PC-3 (cell line): ENCODE measurements at regions not wholly inside any gene's neighbourhood (a gene's known extent, or its start where the extent isn't known, plus 50 kb on each side); places are given as distances from the start of the nearest gene placed in this dataset.

ENCODE experiments used
- ATAC-seq: fragments of 200-7000 bp; cut with Tn5 transposase; 2 replicates; pipeline ENCODE4 v1.9.1; 2020; ENCODE audit warnings: mild to moderate bottlenecking, moderate library complexity
- BruUV-seq: library from RNA; stranded (reverse); fragments of 400-500 nt; replicated peaks from 2 replicates; lab custom pipeline; 2021; lab: Mats Ljungman, UMichigan
- CTCF ChIA-PET: fragments of 300-600 bp; sonication (Branson Sonifier 250); formaldehyde crosslinking; loops from one replicate; lab custom pipeline; 2022; ENCODE audit warnings: antibody characterized with exemption; lab: Charles Lee
- POLR2A ChIA-PET: fragments of 300-600 bp; sonication (Branson Sonifier 250); formaldehyde crosslinking; loops from one replicate; lab custom pipeline; 2022; ENCODE audit warnings: antibody characterized with exemption; ENCODE audit not compliant: unreplicated experiment; lab: Charles Lee
- DNase-seq: peaks from one replicate; pipeline ENCODE4 v3.0.0-alpha.2; 2015
- H2AFZ ChIP-seq: fragments of 300-600 bp; sonication (generic); 2 replicates; pipeline ENCODE4 v1.6.0; 2016; ENCODE audit warnings: antibody characterized with exemption, low read length
- H3F3A ChIP-seq: fragments of 300-600 bp; sonication (generic); one replicate; pipeline ENCODE4 v1.6.0; 2017; ENCODE audit warnings: antibody characterized with exemption, low read length, control low read depth, mild to moderate bottlenecking; ENCODE audit not compliant: unreplicated experiment
- H3K27ac ChIP-seq: fragments of 300-600 bp; sonication (generic); 2 replicates; pipeline ENCODE4 v1.5.1; 2016; ENCODE audit warnings: mild to moderate bottlenecking, low read length
- H3K27me3 ChIP-seq: fragments of 300-600 bp; sonication (generic); 2 replicates; pipeline ENCODE4 v1.6.1; 2016; ENCODE audit warnings: low read length, mixed read lengths
- H3K36me3 ChIP-seq: fragments of 300-600 bp; sonication (generic); 2 replicates; pipeline ENCODE4 v1.6.1; 2016; ENCODE audit warnings: low read depth, mixed run types, low read length, mixed read lengths
- H3K4me1 ChIP-seq: fragments of 300-600 bp; sonication (generic); 2 replicates; pipeline ENCODE4 v1.5.1; 2016; ENCODE audit warnings: low read length; ENCODE audit not compliant: insufficient read depth
- H3K4me2 ChIP-seq: fragments of 300-600 bp; sonication (generic); 2 replicates; pipeline ENCODE4 v1.6.0; 2016; ENCODE audit warnings: low read length
- H3K4me3 ChIP-seq: fragments of 300-600 bp; sonication (generic); 2 replicates; pipeline ENCODE4 v1.5.1; 2016; ENCODE audit warnings: mild to moderate bottlenecking, low read length, mixed read lengths
- H3K79me2 ChIP-seq: fragments of 300-600 bp; sonication (generic); 2 replicates; pipeline ENCODE4 v1.6.1; 2017; ENCODE audit warnings: low read length, mixed read lengths
- H3K9ac ChIP-seq: fragments of 300-600 bp; sonication (generic); 2 replicates; pipeline ENCODE4 v1.6.0; 2016; ENCODE audit warnings: mild to moderate bottlenecking, low read length
- H3K9me2 ChIP-seq: fragments of 300-600 bp; sonication (generic); replicated peaks from 2 replicates; pipeline ENCODE4 v1.6.1; 2016; ENCODE audit warnings: mixed run types, low read length, mixed read lengths
- H3K9me3 ChIP-seq: fragments of 300-600 bp; sonication (generic); 2 replicates; pipeline ENCODE4 v1.6.1; 2016; ENCODE audit warnings: low read length, mixed read lengths
- H4K20me1 ChIP-seq: fragments of 300-600 bp; sonication (generic); 2 replicates; pipeline ENCODE4 v1.6.1; 2016; ENCODE audit warnings: low read length, mixed read lengths
- EZH2 ChIP-seq: fragments of 300-600 bp; sonication (generic); IDR thresholded peaks from one replicate; pipeline ENCODE4 v1.6.1; 2017; ENCODE audit warnings: antibody characterized with exemption, mild to moderate bottlenecking, low read length; ENCODE audit not compliant: unreplicated experiment
- EZH2phosphoT487 ChIP-seq: fragments of 300-600 bp; sonication (generic); IDR thresholded peaks from 2 replicates; pipeline ENCODE4 v1.6.1; 2018; ENCODE audit warnings: mild to moderate bottlenecking, antibody characterized with exemption, low read length, borderline replicate concordance
- intact Hi-C: fragments of 100-400 bp; cut with micrococcal nuclease; formaldehyde crosslinking; loops from 2 replicates; pipeline ENCODE4 v1.9.0; 2023
- TF ChIP-seq, protein P1 (sequence below): fragments of 300-600 bp; sonication (generic); conservative IDR thresholded peaks from 2 replicates; pipeline ENCODE4 v1.5.1; 2017; ENCODE audit warnings: antibody characterized with exemption, low read depth, mild to moderate bottlenecking, low read length

DNA sequence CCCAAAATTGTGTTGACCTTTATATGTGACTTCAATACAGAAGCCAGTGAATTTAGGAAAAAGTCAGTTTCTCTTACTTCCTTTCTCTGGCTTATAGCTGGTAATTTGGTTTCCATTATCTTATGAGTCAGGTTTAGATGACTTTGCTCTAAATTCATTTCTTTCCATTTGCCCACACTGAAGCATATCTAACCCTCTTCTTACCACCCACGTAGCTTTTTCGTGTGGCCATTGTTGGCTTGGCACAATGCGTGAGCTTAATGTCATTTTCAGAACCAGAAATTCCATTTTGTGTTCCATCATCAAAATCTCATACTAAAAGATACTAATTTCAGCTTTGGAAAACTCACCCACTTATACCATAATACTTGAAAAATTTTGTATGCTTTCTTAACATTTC is 271.2 kb downstream of the INHBA start:
- Histone ChIP-seq H2AFZ (no peak overlapping the region), H3K9ac (no peak overlapping the region), H3K9me3 (no peaks in the 10 kb centered on the region), H3K27me3 (no peaks in the 10 kb centered on the region), H3K79me2 (no peaks in the 10 kb centered on the region), H3K36me3 (no peaks in the 10 kb centered on the region), H3K27ac (no peak overlapping the region), H3F3A (no peaks in the 10 kb centered on the region), H4K20me1 (no peaks in the 10 kb centered on the region), H3K4me2 (no peak overlapping the region), H3K4me3 (no peak overlapping the region), H3K4me1 (peaks cover 7% of the 10 kb centered on the region), H3K9me2 (no peaks in the 10 kb centered on the region)
- ATAC-seq (no peak), DNase-seq (no peak)
- intact Hi-C loops, result no loop called here
- TF ChIP-seq EZH2, result no peak
- no peak for TF ChIP-seq EZH2phosphoT487
- TF ChIP-seq, protein P1, sequence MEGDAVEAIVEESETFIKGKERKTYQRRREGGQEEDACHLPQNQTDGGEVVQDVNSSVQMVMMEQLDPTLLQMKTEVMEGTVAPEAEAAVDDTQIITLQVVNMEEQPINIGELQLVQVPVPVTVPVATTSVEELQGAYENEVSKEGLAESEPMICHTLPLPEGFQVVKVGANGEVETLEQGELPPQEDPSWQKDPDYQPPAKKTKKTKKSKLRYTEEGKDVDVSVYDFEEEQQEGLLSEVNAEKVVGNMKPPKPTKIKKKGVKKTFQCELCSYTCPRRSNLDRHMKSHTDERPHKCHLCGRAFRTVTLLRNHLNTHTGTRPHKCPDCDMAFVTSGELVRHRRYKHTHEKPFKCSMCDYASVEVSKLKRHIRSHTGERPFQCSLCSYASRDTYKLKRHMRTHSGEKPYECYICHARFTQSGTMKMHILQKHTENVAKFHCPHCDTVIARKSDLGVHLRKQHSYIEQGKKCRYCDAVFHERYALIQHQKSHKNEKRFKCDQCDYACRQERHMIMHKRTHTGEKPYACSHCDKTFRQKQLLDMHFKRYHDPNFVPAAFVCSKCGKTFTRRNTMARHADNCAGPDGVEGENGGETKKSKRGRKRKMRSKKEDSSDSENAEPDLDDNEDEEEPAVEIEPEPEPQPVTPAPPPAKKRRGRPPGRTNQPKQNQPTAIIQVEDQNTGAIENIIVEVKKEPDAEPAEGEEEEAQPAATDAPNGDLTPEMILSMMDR, result no peak
- ChIA-PET POLR2A (no interaction called here), CTCF (no interaction called here)
- BruUV-seq, result no TSS peak

DNA sequence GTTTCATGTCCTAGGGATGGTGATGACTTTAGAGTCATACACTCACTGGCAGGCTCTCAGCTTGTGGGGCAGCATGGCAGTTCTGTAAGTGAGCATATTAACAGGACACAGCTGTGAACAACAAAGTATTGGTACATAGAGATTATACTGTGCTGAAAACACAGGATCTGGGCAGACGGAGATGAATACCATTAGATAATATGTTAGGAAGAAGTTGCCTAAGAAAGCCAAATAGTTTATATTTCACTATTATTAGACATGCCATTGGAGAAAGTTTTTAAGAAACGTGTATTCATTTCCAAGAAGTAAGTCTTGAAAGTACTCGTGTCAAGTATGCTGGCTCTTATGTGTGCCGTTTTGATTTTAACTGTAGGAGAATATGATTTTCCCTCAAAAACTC is 274.5 kb downstream of the INHBA start:
- no peak for DNase-seq
- ChIA-PET CTCF (no interaction called here), POLR2A (no interaction called here)
- no TSS peak for BruUV-seq
- Histone ChIP-seq H3K79me2 (no peaks in the 10 kb centered on the region), H3K4me1 (peaks cover 22% of the 10 kb centered on the region), H3K4me2 (no peak overlapping the region), H3K9ac (no peak overlapping the region), H3K36me3 (no peaks in the 10 kb centered on the region), H3F3A (no peaks in the 10 kb centered on the region), H3K9me2 (no peaks in the 10 kb centered on the region), H3K9me3 (no peaks in the 10 kb centered on the region), H2AFZ (no peak overlapping the region), H3K27me3 (no peaks in the 10 kb centered on the region), H3K27ac (no peak overlapping the region), H4K20me1 (no peaks in the 10 kb centered on the region), H3K4me3 (no peak overlapping the region)
- intact Hi-C loops, result loop anchor here (5.0 kb wide), 1 partner anchor 136 kb away; no protein-coding TSS in a partner anchor
- TF ChIP-seq EZH2phosphoT487 (no peak), EZH2 (no peak)
- TF ChIP-seq, protein P1, result no peak
- ATAC-seq, result no peak

DNA sequence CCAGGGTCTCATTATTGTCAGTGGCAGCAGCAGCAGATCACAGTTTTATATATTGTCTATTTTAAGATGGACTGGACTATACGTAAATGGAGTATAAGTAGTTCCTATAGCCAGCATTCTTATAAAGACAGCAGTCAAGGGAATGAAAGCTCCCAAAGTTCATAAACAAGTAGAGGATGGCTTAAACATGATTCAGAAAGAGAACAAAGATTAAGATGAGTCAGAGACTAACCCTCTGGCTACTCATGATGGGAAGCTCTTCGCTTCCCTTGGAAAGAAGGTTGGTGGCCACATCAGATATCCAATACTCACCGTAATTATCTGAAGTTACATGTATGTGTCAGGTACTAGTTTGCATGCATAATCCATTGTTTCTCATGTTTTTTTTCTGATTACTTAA is 277.0 kb downstream of the INHBA start:
- Histone ChIP-seq H3K27me3 (no peaks in the 10 kb centered on the region), H3K9ac (peak overlapping the region; percentile 50; the same call in 1 of the 2 replicates), H3K4me1 (peaks cover 22% of the 10 kb centered on the region), H2AFZ (peak overlapping the region; percentile 39), H3K4me2 (peak overlapping the region; percentile 53), H3K79me2 (no peaks in the 10 kb centered on the region), H3K9me2 (no peaks in the 10 kb centered on the region), H3K9me3 (no peaks in the 10 kb centered on the region), H3K27ac (peak overlapping the region; percentile 86), H3K36me3 (no peaks in the 10 kb centered on the region), H4K20me1 (no peaks in the 10 kb centered on the region), H3K4me3 (no peak overlapping the region), H3F3A (no peaks in the 10 kb centered on the region)
- BruUV-seq, result no TSS peak
- TF ChIP-seq, protein P1, result no peak
- TF ChIP-seq EZH2phosphoT487 (no peak), EZH2 (no peak)
- POLR2A ChIA-PET, result interaction anchor here (0.6 kb wide), 1 partner anchor 9 kb away, joined by 4 read pairs; no protein-coding TSS in a partner anchor
- intact Hi-C loops, result loop anchor here (2.0 to 5.0 kb wide), 2 partner anchors 85 to 134 kb away; no protein-coding TSS in a partner anchor
- peak; percentile 89 for DNase-seq
- CTCF ChIA-PET, result no interaction called here
- ATAC-seq, result peak; percentile 98
